ENCODE measurements at regions not wholly inside any gene's neighbourhood (a gene's known extent, or its start where the extent isn't known, plus 50 kb on each side); places are given as distances from the start of the nearest gene placed in this dataset.

DNA sequence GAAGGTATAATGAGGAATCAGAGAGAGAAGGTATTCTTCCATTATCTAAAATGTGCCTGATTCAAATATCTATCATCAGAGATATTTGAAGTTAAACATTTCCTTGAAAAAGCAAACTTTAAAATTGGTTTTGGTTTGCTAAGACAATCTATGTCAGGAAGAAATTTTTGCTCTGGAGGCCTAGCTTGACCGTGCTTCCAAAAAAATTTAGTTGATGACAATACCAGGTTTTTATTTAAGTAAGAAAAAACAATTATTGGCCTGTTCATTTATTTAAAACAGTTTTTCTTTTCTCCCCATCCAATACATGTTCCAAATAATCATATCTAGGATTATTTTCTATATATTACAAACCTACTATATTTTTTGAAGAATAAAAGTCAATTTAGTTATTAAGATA is 75.3 kb downstream of the OTOL1 start (continued):
- TF ChIP-seq, protein P1, sequence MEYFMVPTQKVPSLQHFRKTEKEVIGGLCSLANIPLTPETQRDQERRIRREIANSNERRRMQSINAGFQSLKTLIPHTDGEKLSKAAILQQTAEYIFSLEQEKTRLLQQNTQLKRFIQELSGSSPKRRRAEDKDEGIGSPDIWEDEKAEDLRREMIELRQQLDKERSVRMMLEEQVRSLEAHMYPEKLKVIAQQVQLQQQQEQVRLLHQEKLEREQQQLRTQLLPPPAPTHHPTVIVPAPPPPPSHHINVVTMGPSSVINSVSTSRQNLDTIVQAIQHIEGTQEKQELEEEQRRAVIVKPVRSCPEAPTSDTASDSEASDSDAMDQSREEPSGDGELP (CRISPR knock-in tag; IDR thresholded peaks at IDR 0.05; ENCODE audit: borderline replicate concordance), result no peak
- TF ChIP-seq NCOR1 (IDR thresholded peaks at IDR 0.05), result no peak

DNA sequence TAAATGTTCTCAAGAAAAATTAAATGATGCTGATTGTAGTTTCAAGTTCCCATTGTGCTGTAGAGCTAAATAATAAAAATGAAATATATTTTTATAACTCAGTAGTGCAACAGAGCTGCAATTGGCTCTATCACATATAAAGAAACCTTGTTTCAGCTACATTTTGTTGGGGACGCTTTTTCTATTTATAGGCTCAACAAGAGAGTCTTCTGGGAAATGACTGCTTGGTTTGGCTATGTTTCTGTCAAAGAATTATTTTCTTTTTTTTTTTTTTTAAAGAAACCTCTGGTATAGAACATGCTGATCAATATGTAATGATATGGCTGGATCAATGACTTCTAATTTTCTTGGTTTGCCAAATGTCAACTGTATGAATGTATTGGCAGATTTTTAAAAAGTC is 76.5 kb downstream of the OTOL1 start:
- Histone ChIP-seq H3K9me1 (ENCODE audit: control insufficient read depth, insufficient read depth, low read length) (no peaks in the 10 kb centered on the region), H3K4me2 (ENCODE audit: insufficient read depth, low read length) (no peak overlapping the region), H3K9ac (ENCODE audit: insufficient read depth in 1 of 2, low read depth in 2 of 2, low read length in 2 of 2) (no peak overlapping the region), H3K4me1 (replicated peaks in 1 of 2; ENCODE audit: control insufficient read depth in 2 of 2, insufficient read depth in 2 of 2, low read length in 2 of 2) (no peaks in the 10 kb centered on the region), H3K27me3 (ENCODE audit: control insufficient read depth in 2 of 2, insufficient read depth in 2 of 2, low read length in 2 of 2) (no peaks in the 10 kb centered on the region), H3K27ac (ENCODE audit: extremely low read depth, low read depth, low read length) (no peak overlapping the region), H4K20me1 (replicated peaks; ENCODE audit: control insufficient read depth, insufficient read depth, low read length) (no peaks in the 10 kb centered on the region), H3K36me3 (ENCODE audit: control insufficient read depth, insufficient read depth, low read length) (no peaks in the 10 kb centered on the region), H3K79me2 (ENCODE audit: control insufficient read depth, insufficient read depth, low read length) (no peaks in the 10 kb centered on the region), H2AFZ (ENCODE audit: low read depth, low read length) (no peak overlapping the region), H3K4me3 (no peak overlapping the region), H3K9me3 (replicated peaks; ENCODE audit: control insufficient read depth, insufficient read depth, low read depth, low read length) (no peaks in the 10 kb centered on the region)
- CTCF ChIA-PET (ENCODE audit: low intra/inter-chr PET ratio), result no interaction called here
- in situ Hi-C loops (cut with MboI), result no loop called here
- POLR2A ChIA-PET, result no interaction called here
- ATAC-seq (no peak), FAIRE-seq (no peak), DNase-seq (ENCODE audit: extremely low read depth in 1 of 4, low spot score in 3 of 4) (no peak)
- no TSS peak for BruUV-seq (replicated peaks)
- intact Hi-C loops (cut with micrococcal nuclease), result no loop called here
- WGBS (ENCODE audit: insufficient coverage, low coverage, missing lambda C conversion rate), result 0% methylated on average over 1 of the region's 1 CpG
- TF ChIP-seq, protein P2, sequence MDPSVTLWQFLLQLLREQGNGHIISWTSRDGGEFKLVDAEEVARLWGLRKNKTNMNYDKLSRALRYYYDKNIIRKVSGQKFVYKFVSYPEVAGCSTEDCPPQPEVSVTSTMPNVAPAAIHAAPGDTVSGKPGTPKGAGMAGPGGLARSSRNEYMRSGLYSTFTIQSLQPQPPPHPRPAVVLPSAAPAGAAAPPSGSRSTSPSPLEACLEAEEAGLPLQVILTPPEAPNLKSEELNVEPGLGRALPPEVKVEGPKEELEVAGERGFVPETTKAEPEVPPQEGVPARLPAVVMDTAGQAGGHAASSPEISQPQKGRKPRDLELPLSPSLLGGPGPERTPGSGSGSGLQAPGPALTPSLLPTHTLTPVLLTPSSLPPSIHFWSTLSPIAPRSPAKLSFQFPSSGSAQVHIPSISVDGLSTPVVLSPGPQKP (CRISPR knock-in tag; IDR thresholded peaks at IDR 0.05), result no peak
- no peak for TF ChIP-seq ZNF57 (CRISPR knock-in tag; IDR thresholded peaks at IDR 0.05)
- TF ChIP-seq, protein P3, sequence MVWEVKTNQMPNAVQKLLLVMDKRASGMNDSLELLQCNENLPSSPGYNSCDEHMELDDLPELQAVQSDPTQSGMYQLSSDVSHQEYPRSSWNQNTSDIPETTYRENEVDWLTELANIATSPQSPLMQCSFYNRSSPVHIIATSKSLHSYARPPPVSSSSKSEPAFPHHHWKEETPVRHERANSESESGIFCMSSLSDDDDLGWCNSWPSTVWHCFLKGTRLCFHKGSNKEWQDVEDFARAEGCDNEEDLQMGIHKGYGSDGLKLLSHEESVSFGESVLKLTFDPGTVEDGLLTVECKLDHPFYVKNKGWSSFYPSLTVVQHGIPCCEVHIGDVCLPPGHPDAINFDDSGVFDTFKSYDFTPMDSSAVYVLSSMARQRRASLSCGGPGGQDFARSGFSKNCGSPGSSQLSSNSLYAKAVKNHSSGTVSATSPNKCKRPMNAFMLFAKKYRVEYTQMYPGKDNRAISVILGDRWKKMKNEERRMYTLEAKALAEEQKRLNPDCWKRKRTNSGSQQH (CRISPR knock-in tag; IDR thresholded peaks at IDR 0.05), result no peak
- no peak for TF ChIP-seq IFI16 (CRISPR knock-in tag; IDR thresholded peaks at IDR 0.05)
- TF ChIP-seq GABPB1 (CRISPR knock-in tag; IDR thresholded peaks at IDR 0.05), result no peak
- no peak for TF ChIP-seq STAG1 (CRISPR knock-in tag; IDR thresholded peaks at IDR 0.05; ENCODE audit: borderline replicate concordance)
- TF ChIP-seq, protein P4, sequence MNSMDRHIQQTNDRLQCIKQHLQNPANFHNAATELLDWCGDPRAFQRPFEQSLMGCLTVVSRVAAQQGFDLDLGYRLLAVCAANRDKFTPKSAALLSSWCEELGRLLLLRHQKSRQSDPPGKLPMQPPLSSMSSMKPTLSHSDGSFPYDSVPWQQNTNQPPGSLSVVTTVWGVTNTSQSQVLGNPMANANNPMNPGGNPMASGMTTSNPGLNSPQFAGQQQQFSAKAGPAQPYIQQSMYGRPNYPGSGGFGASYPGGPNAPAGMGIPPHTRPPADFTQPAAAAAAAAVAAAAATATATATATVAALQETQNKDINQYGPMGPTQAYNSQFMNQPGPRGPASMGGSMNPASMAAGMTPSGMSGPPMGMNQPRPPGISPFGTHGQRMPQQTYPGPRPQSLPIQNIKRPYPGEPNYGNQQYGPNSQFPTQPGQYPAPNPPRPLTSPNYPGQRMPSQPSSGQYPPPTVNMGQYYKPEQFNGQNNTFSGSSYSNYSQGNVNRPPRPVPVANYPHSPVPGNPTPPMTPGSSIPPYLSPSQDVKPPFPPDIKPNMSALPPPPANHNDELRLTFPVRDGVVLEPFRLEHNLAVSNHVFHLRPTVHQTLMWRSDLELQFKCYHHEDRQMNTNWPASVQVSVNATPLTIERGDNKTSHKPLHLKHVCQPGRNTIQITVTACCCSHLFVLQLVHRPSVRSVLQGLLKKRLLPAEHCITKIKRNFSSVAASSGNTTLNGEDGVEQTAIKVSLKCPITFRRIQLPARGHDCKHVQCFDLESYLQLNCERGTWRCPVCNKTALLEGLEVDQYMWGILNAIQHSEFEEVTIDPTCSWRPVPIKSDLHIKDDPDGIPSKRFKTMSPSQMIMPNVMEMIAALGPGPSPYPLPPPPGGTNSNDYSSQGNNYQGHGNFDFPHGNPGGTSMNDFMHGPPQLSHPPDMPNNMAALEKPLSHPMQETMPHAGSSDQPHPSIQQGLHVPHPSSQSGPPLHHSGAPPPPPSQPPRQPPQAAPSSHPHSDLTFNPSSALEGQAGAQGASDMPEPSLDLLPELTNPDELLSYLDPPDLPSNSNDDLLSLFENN (IDR thresholded peaks at IDR 0.05; ENCODE audit: low read depth in 2 of 2, low read length in 2 of 2), result no peak
- no peak for TF ChIP-seq KLF6 (CRISPR knock-in tag; IDR thresholded peaks at IDR 0.05; ENCODE audit: borderline replicate concordance)
